ENCODE measurements at regions not wholly inside any gene's neighbourhood (a gene's known extent, or its start where the extent isn't known, plus 50 kb on each side); places are given as distances from the start of the nearest gene placed in this dataset.

- Histone ChIP-seq H3K4me1 (replicated peaks in 1 of 2; ENCODE audit: control insufficient read depth in 2 of 2, insufficient read depth in 2 of 2, low read length in 2 of 2) (no peaks in the 10 kb centered on the region), H3K9me1 (ENCODE audit: control insufficient read depth, insufficient read depth, low read length) (no peaks in the 10 kb centered on the region), H3K79me2 (ENCODE audit: control insufficient read depth, insufficient read depth, low read length) (no peaks in the 10 kb centered on the region), H3K4me2 (ENCODE audit: insufficient read depth, low read length) (no peak overlapping the region), H3K36me3 (ENCODE audit: control insufficient read depth, insufficient read depth, low read length) (no peaks in the 10 kb centered on the region), H3K27me3 (ENCODE audit: control insufficient read depth in 2 of 2, insufficient read depth in 2 of 2, low read length in 2 of 2) (no peaks in the 10 kb centered on the region), H3K9ac (ENCODE audit: insufficient read depth in 1 of 2, low read depth in 2 of 2, low read length in 2 of 2) (no peak overlapping the region), H3K4me3 (no peak overlapping the region), H3K27ac (ENCODE audit: extremely low read depth, low read depth, low read length) (no peak overlapping the region), H4K20me1 (replicated peaks; ENCODE audit: control insufficient read depth, insufficient read depth, low read length) (no peaks in the 10 kb centered on the region), H3K9me3 (replicated peaks; ENCODE audit: control insufficient read depth, insufficient read depth, low read depth, low read length) (no peaks in the 10 kb centered on the region), H2AFZ (ENCODE audit: low read depth, low read length) (no peak overlapping the region)
- no TSS peak for BruUV-seq (replicated peaks)
- ChIA-PET CTCF (ENCODE audit: low intra/inter-chr PET ratio) (no interaction called here), POLR2A (no interaction called here)
- in situ Hi-C loops (cut with MboI) (no loop called here), intact Hi-C loops (cut with micrococcal nuclease) (no loop called here)
- FAIRE-seq (no peak), DNase-seq (ENCODE audit: extremely low read depth in 1 of 4, low spot score in 3 of 4) (no peak), ATAC-seq (no peak)
- WGBS (ENCODE audit: insufficient coverage, low coverage, missing lambda C conversion rate), result 5% methylated on average over 3 of the region's 3 CpGs
- TF ChIP-seq PHB (CRISPR knock-in tag; IDR thresholded peaks at IDR 0.05), result no peak
- TF ChIP-seq, protein P1, sequence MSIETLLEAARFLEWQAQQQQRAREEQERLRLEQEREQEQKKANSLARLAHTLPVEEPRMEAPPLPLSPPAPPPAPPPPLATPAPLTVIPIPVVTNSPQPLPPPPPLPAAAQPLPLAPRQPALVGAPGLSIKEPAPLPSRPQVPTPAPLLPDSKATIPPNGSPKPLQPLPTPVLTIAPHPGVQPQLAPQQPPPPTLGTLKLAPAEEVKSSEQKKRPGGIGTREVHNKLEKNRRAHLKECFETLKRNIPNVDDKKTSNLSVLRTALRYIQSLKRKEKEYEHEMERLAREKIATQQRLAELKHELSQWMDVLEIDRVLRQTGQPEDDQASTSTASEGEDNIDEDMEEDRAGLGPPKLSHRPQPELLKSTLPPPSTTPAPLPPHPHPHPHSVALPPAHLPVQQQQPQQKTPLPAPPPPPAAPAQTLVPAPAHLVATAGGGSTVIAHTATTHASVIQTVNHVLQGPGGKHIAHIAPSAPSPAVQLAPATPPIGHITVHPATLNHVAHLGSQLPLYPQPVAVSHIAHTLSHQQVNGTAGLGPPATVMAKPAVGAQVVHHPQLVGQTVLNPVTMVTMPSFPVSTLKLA (conservative IDR thresholded peaks at IDR 0.05), result no peak
- TF ChIP-seq, protein P2, sequence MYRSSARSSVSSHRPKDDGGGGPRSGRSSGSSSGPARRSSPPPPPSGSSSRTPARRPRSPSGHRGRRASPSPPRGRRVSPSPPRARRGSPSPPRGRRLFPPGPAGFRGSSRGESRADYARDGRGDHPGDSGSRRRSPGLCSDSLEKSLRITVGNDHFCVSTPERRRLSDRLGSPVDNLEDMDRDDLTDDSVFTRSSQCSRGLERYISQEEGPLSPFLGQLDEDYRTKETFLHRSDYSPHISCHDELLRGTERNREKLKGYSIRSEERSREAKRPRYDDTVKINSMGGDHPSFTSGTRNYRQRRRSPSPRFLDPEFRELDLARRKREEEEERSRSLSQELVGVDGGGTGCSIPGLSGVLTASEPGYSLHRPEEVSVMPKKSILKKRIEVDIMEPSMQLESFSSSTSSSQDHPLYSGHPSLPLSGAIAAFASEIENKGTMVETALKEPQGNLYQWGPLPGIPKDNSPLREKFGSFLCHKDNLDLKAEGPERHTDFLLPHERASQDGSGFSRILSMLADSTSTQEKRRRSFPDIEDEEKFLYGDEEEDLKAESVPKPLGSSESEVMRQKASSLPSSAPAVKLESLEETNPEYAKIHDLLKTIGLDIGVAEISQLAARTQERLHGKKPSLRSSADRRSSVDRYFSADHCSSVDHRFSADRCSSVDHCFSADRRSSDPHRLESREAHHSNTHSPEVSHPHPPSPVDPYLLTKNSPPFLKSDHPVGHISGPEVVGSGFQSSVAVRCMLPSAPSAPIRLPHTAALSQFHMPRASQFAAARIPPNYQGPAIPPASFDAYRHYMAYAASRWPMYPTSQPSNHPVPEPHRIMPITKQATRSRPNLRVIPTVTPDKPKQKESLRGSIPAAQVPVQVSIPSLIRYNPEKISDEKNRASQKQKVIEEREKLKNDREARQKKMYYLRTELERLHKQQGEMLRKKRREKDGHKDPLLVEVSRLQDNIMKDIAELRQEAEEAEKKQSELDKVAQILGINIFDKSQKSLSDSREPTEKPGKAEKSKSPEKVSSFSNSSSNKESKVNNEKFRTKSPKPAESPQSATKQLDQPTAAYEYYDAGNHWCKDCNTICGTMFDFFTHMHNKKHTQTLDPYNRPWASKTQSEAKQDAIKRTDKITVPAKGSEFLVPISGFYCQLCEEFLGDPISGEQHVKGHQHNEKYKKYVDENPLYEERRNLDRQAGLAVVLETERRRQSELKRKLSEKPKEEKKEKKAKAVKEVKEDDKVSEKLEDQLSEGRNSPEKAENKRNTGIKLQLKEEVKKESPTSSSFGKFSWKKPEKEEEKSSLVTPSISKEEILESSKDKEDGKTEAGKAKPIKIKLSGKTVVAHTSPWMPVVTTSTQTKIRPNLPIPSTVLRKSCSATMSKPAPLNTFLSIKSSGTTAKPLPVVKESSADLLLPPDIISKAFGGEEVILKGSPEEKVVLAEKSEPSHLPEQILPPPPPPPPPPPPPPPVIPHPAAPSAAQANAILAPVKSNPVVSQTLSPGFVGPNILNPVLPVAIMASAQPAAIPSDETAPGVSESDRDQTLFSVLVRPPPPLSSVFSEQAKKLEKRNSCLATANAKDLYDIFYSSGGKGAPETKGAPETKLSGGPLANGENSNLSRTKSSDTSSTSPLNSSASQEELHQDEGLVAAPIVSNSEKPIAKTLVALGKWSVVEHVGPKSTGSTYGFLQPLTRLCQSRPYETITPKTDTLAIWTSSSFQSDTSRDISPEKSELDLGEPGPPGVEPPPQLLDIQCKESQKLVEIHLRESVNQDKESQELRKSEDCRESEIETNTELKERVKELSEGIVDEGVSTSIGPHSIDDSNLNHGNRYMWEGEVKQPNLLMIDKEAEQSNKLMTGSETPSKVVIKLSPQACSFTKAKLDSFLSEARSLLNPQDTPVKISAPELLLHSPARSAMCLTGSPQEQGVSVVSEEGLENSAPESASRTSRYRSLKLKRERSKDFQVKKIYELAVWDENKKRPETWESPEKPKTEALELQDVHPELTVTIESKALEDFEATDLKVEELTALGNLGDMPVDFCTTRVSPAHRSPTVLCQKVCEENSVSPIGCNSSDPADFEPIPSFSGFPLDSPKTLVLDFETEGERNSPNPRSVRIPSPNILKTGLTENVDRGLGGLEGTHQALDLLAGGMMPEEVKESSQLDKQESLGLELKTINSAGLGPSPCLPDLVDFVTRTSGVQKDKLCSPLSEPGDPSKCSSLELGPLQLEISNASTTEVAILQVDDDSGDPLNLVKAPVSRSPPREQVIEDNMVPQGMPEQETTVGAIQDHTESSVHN (IDR thresholded peaks at IDR 0.05; ENCODE audit: borderline replicate concordance in 1 of 2, low read depth in 1 of 2), result no peak
These were observed 669.3 kb downstream of the NR4A2 start for GRCh38 chr2:155663265-155663664.

All from K562 (cell line).